Vagina (tissue), 2 donors: ENCODE measurements at regions not wholly inside any gene's neighbourhood (a gene's known extent, or its start where the extent isn't known, plus 50 kb on each side); places are given as distances from the start of the nearest gene placed in this dataset.

Experiments
- CTCF ChIP-seq, 3 experiments: fragments of 450-650 bp in 2 of 3; fragments of 200-600 bp in 1 of 3; sonication (generic) in 1 of 3; IDR thresholded peaks; one replicate each; pipeline ENCODE4 v1.5.1; 2017 to 2019; ENCODE audit warnings: antibody characterized with exemption in 3 of 3, mild to moderate bottlenecking in 2 of 3, moderate library complexity in 2 of 3
- POLR2A ChIP-seq, 2 donors: fragments of 450-650 bp; IDR thresholded peaks; one replicate each; pipeline ENCODE4 v1.6.1; 2017; ENCODE audit warnings: antibody characterized with exemption in 2 of 2, mild to moderate bottlenecking in 2 of 2, moderate library complexity in 2 of 2
- POLR2AphosphoS5 ChIP-seq, 2 donors: sonication (generic); formaldehyde crosslinking; IDR thresholded peaks; one replicate each; pipeline ENCODE4 v1.9.0; 2017; ENCODE audit warnings: antibody characterized with exemption in 2 of 2, mild to moderate bottlenecking in 2 of 2, low read depth in 1 of 2; ENCODE audit not compliant: insufficient read depth in 1 of 2

GRCh38 chr13:99902657-99903056 is 68.9 kb downstream of the ZIC5 start:
- TF ChIP-seq CTCF (IDR thresholded peaks at IDR 0.05) (no peak), POLR2AphosphoS5 (IDR thresholded peaks at IDR 0.05; ENCODE audit: insufficient read depth in 1 of 2, low read depth in 1 of 2) (no peak), POLR2A (IDR thresholded peaks at IDR 0.05) (no peak)
